ENCODE measurements at regions not wholly inside any gene's neighbourhood (a gene's known extent, or its start where the extent isn't known, plus 50 kb on each side); places are given as distances from the start of the nearest gene placed in this dataset.

DNA sequence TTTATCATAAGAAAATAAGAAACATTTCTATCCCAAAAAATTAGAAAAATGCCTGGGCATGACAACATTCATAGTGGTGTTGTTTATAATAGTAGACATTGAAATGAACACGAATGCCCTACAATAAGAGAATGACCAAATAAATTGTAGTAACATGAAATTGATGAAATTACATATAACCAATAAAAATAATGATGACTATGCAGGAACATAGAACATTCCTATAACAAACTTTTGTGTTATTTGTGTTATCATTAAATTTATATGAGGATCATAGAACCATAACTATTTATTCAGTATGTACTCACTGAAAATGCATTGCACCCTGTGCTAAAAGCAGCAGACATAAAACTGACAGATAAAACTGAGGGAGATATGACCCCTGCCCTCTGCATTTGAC lies 399.7 kb downstream of the CBLN4 start:
- no peak for DNase-seq (ENCODE audit: low spot score)

DNA sequence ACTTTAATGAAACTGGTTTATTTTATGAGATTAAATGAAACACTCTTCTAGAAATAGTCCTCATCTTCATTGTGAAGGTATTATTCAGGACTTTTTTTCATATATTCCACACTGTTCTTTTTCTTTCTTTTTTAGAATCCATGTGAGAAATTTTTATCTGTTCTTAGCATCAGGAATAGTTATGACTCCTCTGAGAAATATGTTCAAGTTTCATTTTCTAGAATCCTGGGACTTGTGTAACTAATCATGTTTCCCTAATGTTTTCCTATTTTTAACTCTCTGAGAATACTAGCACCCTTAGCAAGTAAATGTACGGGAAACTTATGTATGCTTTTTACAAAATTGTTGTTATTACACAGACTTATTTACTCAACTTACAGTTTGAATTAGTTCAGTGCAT lies 407.8 kb downstream of the CBLN4 start:
- no peak for DNase-seq (ENCODE audit: low spot score)

- no peak for DNase-seq (ENCODE audit: low spot score)
These were observed 408.9 kb downstream of the CBLN4 start for GRCh38 chr20:55596431-55596830.

DNA sequence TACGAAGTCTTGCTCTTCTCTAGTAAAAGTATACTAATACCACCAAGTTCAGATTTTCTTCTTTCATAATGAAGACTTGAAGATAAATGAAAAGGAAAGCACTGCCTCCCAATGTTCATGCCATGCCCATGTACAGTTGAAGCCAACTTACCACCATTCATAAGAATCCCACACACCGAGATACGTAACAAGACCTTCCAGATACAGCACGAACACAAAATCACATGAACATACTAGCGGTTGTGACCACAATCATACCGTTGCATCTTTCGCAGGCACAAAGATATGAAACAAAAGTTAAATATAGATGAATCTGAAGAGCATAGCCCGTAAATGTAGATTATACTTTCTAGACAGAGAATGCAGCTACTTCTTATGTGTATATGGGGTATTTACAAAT lies 412.5 kb downstream of the CBLN4 start:
- DNase-seq (ENCODE audit: low spot score): no peak

GRCh38 chr20:55586610-55587009 lies 418.7 kb downstream of the CBLN4 start:
- no peak for DNase-seq (ENCODE audit: low spot score)

- no peak for DNase-seq (ENCODE audit: low spot score)
These were observed 420.4 kb downstream of the CBLN4 start for GRCh38 chr20:55584964-55585363.

GRCh38 chr20:55584307-55584706 lies 421.0 kb downstream of the CBLN4 start:
- no peak for DNase-seq (ENCODE audit: low spot score)

GRCh38 chr20:55583036-55583435 lies 422.3 kb downstream of the CBLN4 start:
- DNase-seq (ENCODE audit: low spot score): no peak

DNA sequence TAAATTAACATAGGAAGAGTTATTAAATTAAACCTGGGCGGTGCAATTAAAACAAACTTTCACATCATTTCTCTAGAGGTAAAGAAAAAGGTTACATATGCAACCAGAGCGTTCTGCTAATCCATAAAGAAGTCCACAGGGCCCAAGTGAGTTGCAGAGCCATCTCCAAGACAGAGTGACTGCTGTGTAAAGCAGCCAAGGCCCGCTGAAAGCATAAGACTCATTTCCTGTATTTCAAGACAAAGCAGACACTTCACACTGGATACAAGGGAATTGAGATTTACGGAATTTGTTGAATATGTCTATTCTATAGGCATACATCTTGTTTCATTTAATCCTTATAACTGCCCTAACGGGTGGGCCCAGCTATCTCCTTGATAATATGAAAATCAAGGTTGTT lies 422.8 kb downstream of the CBLN4 start:
- no peak for DNase-seq (ENCODE audit: low spot score)

DNA sequence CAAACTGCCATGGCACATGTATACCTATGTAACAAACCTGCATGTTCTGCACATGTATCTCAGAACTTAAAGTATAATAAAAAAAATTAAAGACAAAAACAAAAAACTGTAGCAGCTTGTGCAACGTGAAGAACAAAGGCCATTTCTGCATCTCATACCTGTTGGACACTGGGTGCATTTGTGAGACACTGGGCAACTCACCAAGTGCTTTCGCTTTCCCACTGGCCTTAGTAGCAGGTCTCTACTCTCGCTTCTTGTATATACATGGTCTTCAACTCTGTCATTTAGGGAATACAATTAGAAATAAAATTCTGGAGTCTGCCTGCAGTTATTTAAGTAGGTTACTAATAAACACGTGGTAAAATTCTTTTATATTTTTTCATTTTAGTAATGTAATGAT lies 423.8 kb downstream of the CBLN4 start:
- no peak for DNase-seq (ENCODE audit: low spot score)

GRCh38 chr20:55580475-55580874 lies 424.8 kb downstream of the CBLN4 start:
- no peak for DNase-seq (ENCODE audit: low spot score)

GRCh38 chr20:55579802-55580201 lies 425.5 kb downstream of the CBLN4 start:
- no peak for DNase-seq (ENCODE audit: low spot score)

- no peak for DNase-seq (ENCODE audit: low spot score)
These were observed 428.3 kb downstream of the CBLN4 start for GRCh38 chr20:55576981-55577380.

DNA sequence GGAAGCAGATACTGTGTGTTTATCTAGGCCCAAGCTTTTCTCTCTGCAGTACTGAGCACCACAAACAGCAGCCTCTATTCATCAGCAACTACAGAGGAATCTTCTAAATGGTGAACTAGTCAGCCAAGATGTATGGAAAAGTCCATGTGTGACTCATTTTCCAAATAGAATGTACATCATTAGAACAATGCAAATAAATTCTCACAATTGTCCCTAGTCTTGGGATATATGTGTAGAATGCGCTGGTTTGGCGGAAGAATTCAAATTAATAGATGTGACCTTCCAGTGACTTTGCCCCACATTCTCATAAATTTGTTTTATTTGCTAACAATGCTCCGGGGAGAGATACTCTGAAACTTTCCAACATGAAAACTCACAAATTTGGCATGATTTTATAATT lies 436.2 kb downstream of the CBLN4 start:
- no peak for DNase-seq (ENCODE audit: low spot score)

- no peak for DNase-seq (ENCODE audit: low spot score)
These were observed 437.5 kb downstream of the CBLN4 start for GRCh38 chr20:55567826-55568225.

- no peak for DNase-seq (ENCODE audit: low spot score)
These were observed 440.1 kb downstream of the CBLN4 start for GRCh38 chr20:55565096-55565773.

DNA sequence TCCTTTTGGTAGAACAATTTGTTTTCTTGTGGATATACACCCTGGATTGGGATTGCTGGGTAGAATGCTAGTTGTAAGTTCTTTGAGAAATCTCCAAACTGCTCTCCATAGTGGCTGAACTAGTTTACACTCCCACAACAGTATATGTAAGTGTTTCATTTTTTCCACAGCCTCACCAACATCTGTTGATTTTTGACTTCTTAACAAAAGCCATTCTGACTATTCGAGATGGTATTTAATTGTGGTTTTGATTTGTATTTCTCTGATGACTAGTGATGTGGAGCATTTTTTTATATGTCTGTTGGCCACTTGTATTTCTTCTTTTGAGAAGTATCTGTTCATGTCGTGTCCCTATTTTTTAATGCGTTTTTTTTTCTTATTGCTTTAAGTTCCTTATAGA lies 444.1 kb downstream of the CBLN4 start:
- DNase-seq (ENCODE audit: low spot score): no peak

- DNase-seq (ENCODE audit: low spot score): no peak
These were observed 448.1 kb downstream of the CBLN4 start for GRCh38 chr20:55557191-55557590.

DNA sequence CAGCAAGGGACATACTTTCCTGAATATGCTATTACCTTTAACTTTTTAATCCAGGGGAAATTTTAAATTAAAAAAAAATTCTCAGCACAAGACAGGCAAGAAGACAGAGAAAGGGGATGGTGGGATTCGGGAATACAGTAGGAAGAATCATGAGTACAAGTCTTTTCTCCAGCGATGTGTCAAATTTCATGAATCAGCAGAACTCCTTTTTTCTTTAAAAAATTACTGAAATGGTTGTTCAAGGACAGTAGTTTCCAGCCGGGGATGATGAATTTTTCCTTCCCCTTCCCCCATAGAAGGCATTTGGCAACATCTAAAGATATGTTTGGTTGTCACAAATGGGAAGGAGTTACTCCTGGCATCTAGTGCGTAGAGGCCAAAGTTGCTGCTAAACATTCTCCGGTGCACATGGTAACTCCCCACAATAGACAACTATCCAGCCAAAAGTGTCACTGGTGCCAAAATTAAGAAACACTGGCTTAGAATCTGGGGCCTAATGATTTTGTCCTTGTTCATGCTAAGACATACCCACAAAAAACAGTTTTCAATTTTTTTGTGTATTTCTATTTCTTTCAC lies 450.2 kb downstream of the CBLN4 start:
- no peak for DNase-seq (ENCODE audit: low spot score)

DNA sequence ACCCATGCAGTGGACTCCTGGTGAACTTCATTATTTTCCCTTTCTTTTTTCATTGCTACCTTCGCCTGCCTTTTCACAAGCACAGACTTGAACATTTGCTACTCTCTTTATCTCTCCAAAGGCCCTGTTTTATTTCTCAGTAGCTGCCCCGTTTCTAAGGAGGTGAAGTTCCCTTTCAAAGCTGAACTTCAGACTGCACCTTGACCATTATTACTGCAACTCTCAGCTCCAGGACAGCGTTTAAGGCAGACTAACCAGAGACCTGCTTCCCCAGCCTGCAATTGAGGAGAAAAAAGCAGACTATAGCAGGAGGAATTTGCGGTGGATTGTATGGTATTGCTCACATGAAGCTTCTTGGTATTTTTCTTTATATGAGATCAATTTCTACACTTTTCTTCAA lies 460.7 kb downstream of the CBLN4 start:
- DNase-seq (ENCODE audit: low spot score): no peak

DNA sequence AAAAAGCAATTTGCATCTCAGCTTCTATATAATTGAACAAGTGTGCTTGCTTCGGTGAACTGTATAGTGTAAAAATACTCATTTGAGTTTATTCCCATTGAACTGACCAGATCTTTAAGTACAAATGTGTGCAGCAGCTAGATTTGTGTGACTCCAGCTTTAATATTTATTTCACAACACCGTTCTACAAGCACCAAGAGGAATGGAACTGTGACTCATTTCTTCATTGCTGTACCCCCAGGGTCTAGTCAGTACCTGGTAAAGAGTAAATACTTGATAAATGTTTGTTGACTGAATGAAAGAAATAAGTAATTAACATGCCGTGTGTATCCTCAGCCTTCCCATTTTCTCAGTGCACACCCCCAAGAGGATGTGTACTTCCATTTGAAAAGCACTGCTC lies 464.8 kb downstream of the CBLN4 start:
- DNase-seq (ENCODE audit: low spot score): no peak

DNA sequence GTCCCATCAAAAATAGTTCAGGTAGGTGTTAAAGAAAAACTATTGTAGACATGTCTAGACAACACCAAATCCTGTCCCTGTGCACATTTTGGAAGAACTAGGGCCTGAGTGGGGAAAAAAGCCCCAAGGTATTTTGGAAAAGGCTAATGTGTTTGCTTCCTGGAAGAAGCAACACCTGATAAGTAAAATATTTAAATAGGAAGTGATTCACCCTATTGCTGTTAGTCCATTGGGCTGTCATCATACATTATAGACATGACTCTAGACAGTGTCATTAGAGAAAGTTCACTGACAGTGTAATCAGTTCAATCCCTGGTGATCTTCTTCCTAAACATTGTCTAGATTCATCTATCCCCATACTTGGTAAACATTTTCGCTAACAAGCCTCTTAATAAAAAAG lies 465.3 kb downstream of the CBLN4 start:
- no peak for DNase-seq (ENCODE audit: low spot score)

- DNase-seq (ENCODE audit: low spot score): no peak
These were observed 466.9 kb downstream of the CBLN4 start for GRCh38 chr20:55538261-55538908.

All from HT-29 (cell line).